Breast epithelium (tissue), 3 donors: ENCODE measurements at regions not wholly inside any gene's neighbourhood (a gene's known extent, or its start where the extent isn't known, plus 50 kb on each side); places are given as distances from the start of the nearest gene placed in this dataset.

ENCODE experiments used
- POLR2A ChIP-seq: fragments of 450-650 bp; IDR thresholded peaks from one replicate; pipeline ENCODE4 v1.6.1; 2016; ENCODE audit warnings: antibody characterized with exemption, mild to moderate bottlenecking, moderate library complexity
- POLR2AphosphoS5 ChIP-seq, 3 donors: sonication (generic); formaldehyde crosslinking; IDR thresholded peaks; one replicate each; pipeline ENCODE4 v1.6.1; 2017; ENCODE audit warnings: antibody characterized with exemption in 3 of 3
- TF ChIP-seq, protein P1 (sequence below), 3 donors: fragments of 450-650 bp; IDR thresholded peaks; one replicate each; pipeline ENCODE4 v1.5.1; 2016 to 2017; ENCODE audit warnings: antibody characterized with exemption in 3 of 3, mild to moderate bottlenecking in 3 of 3, moderate library complexity in 3 of 3

DNA sequence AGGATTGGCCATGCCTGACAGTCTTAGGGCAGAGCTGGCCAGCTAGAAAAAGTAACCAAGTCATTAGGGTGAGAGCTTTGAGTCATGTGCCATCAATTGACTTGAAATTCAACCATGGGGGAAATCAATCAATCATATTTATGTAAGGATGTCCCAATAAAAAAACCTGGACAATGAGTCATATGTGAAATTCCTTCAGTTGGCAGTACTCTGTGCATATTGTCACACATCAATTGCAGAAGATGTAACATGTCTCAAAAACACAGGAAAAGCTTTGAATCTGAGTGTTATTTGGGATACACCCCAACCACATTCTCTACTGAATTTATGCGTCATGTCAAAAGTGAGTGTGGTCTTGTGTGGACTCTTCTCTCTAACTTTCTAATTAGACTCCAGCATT, 1004.1 kb upstream of the NRXN1 start:
- TF ChIP-seq, protein P1, sequence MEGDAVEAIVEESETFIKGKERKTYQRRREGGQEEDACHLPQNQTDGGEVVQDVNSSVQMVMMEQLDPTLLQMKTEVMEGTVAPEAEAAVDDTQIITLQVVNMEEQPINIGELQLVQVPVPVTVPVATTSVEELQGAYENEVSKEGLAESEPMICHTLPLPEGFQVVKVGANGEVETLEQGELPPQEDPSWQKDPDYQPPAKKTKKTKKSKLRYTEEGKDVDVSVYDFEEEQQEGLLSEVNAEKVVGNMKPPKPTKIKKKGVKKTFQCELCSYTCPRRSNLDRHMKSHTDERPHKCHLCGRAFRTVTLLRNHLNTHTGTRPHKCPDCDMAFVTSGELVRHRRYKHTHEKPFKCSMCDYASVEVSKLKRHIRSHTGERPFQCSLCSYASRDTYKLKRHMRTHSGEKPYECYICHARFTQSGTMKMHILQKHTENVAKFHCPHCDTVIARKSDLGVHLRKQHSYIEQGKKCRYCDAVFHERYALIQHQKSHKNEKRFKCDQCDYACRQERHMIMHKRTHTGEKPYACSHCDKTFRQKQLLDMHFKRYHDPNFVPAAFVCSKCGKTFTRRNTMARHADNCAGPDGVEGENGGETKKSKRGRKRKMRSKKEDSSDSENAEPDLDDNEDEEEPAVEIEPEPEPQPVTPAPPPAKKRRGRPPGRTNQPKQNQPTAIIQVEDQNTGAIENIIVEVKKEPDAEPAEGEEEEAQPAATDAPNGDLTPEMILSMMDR (IDR thresholded peaks at IDR 0.05), result no peak
- TF ChIP-seq POLR2A, result no peak
- TF ChIP-seq POLR2AphosphoS5 (IDR thresholded peaks at IDR 0.05), result no peak
